BJ (cell line): ENCODE measurements at regions not wholly inside any gene's neighbourhood (a gene's known extent, or its start where the extent isn't known, plus 50 kb on each side); places are given as distances from the start of the nearest gene placed in this dataset.

Source experiments
- CTCF ChIA-PET: fragments of 350-600 bp; formaldehyde crosslinking; extraction: SDS; loops from one replicate; lab custom pipeline; 2021; ENCODE audit warnings: antibody characterized with exemption, inconsistent platforms; lab: Yijun Ruan, JAX
- POLR2A ChIA-PET: fragments of 300-600 bp; sonication (Branson Sonifier 250); formaldehyde crosslinking; extraction: SDS; loops from one replicate; lab custom pipeline; 2021; ENCODE audit warnings: antibody characterized with exemption; lab: Charles Lee
- DNase-seq: peaks from one replicate; pipeline ENCODE4 v3.0.0-alpha.2; 2011; ENCODE audit warnings: low read depth
- H3K27me3 ChIP-seq: 2 replicates; pipeline ENCODE4 v1.6.0; 2011; ENCODE audit warnings: low read length; ENCODE audit not compliant: control insufficient read depth, insufficient read depth
- H3K36me3 ChIP-seq: 2 replicates; pipeline ENCODE4 v1.5.1; 2011; ENCODE audit warnings: low read length; ENCODE audit not compliant: control insufficient read depth, insufficient read depth
- H3K4me3 ChIP-seq: 2 replicates; pipeline ENCODE4 v1.5.1; 2011; ENCODE audit warnings: low read depth, mild to moderate bottlenecking, control low read depth, low read length
- TF ChIP-seq, protein P1 (sequence below): IDR thresholded peaks from 2 replicates; pipeline ENCODE4 v1.5.1; 2011; ENCODE audit warnings: low read depth, mild to moderate bottlenecking, control low read depth, inconsistent platforms, low read length, moderate library complexity; ENCODE audit not compliant: insufficient read depth

DNA sequence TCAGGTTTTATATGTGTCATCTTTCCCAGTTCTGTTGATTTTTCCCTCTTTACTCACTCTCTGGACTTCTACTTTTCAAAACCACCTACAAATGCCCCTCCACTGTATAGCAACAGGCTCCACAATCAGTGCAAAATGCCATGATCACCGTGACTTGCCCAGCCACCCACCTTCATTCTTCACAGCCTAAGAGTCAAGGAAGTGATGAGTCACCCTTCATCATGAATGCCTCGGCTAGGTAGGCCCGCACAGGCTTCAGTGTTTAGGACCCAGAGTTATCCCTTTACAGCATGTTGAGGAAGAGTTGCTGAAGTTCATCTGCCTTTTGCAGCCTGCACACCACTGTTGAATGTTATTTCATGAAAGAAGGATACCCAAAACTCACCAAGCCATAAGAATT is 158.6 kb downstream of the PMP22 start:
- ChIA-PET CTCF (no interaction called here), POLR2A (no interaction called here)
- DNase-seq: no peak
- TF ChIP-seq, protein P1, sequence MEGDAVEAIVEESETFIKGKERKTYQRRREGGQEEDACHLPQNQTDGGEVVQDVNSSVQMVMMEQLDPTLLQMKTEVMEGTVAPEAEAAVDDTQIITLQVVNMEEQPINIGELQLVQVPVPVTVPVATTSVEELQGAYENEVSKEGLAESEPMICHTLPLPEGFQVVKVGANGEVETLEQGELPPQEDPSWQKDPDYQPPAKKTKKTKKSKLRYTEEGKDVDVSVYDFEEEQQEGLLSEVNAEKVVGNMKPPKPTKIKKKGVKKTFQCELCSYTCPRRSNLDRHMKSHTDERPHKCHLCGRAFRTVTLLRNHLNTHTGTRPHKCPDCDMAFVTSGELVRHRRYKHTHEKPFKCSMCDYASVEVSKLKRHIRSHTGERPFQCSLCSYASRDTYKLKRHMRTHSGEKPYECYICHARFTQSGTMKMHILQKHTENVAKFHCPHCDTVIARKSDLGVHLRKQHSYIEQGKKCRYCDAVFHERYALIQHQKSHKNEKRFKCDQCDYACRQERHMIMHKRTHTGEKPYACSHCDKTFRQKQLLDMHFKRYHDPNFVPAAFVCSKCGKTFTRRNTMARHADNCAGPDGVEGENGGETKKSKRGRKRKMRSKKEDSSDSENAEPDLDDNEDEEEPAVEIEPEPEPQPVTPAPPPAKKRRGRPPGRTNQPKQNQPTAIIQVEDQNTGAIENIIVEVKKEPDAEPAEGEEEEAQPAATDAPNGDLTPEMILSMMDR: no peak
- Histone ChIP-seq H3K4me3 (no peak overlapping the region), H3K36me3 (no peaks in the 10 kb centered on the region), H3K27me3 (peaks cover 2% of the 10 kb centered on the region; the same call in 1 of the 2 replicates)

DNA sequence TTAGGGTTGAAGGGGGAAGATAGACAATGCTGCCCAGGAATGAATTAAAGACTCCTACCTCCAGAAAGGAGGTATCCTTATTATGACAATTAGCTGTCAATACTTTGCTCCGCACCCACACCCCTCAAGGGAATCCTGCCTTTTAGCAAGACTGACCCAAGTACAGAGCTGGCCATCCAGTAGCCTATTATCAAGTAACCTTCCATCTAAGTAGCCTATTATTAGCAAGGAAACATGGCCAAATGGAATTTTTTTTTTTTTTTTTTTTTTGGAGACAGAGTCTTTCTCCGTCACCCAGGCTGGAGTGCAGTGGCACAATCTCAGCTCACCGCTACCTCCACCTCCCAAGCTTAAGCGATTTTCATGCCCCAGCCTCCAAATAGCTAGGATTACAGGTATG is 161.3 kb downstream of the PMP22 start:
- POLR2A ChIA-PET: no interaction called here
- Histone ChIP-seq H3K36me3 (no peaks in the 10 kb centered on the region), H3K4me3 (no peak overlapping the region), H3K27me3 (peaks cover 3% of the 10 kb centered on the region; the same call in 1 of the 2 replicates)
- DNase-seq: no peak
- CTCF ChIA-PET: no interaction called here
- TF ChIP-seq, protein P1: no peak

DNA sequence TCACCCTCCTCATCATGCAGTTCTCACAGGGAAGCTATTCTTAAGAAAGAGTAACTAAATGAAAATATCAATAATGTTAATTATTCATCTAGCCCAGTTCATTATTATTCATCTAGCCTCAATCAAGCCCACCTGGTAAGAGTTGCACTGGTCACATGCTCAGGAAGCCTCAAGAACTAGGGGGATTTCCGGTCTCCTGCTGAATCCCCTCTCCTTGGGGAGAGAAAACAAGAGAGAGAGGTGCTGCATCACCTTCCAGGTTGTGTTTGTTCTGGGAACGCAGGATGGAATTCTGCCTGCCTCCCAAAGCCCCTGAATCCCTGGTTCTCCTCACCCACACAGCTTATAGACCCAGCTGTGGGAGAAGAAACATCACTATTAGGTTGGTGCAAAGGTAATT is 164.0 kb downstream of the PMP22 start:
- no peak overlapping the region for H3K4me3 ChIP-seq
- TF ChIP-seq, protein P1: no peak
- ChIA-PET CTCF (no interaction called here), POLR2A (no interaction called here)
- no peaks in the 10 kb centered on the region for H3K36me3 ChIP-seq
- no peak for DNase-seq
- peaks cover 3% of the 10 kb centered on the region; the same call in 1 of the 2 replicates for H3K27me3 ChIP-seq

DNA sequence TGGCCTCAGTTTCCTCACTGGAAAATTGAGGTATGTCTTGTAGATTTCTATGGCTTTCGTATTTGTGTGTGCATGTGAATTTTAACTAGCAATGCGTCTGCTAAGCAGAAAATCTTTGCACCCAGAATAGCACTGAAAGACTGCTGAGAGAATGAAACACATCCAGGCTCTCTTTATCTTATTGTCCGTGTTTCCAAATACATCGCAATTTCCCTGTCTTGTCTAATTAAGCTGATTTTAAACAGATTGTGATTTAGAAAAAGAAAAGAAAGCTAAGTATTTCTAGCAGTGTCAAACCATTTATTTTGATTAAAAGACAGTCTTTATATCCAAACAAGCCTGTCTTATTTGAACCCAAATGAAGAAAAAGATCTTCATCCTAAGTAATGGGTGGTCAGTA is 168.6 kb downstream of the PMP22 start:
- no peak for DNase-seq

DNA sequence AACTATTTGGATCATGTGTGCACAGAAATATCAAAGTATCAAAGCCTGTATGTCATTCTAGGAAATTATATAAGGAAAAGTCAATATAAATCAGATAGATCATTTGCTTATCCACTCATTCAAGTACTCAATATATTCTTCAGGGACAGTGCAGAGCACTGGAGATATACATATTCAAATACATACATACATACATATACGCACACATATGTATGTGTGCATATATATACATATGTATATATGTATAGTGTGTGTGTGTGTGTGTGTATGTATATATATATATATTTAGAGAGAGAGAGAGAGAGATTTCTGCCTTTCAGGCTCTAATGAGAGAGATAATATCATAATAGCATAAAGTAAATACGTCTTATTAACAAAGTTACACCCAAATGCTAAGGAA is 169.2 kb downstream of the PMP22 start:
- DNase-seq: no peak
- CTCF ChIA-PET: no interaction called here
- POLR2A ChIA-PET: no interaction called here
- TF ChIP-seq, protein P1: no peak
- no peaks in the 10 kb centered on the region for H3K36me3 ChIP-seq
- no peak overlapping the region for H3K4me3 ChIP-seq
- no peaks in the 10 kb centered on the region; the same call in 1 of the 2 replicates for H3K27me3 ChIP-seq

More for the DNA sequence above, 168.6 kb downstream of the PMP22 start:
- TF ChIP-seq, protein P1: no peak
- ChIA-PET POLR2A (no interaction called here), CTCF (interaction anchor here (1.3 kb wide), 1 partner anchor 12 kb away, joined by 3 read pairs; no protein-coding TSS in a partner anchor)
- peaks cover 1% of the 10 kb centered on the region; the same call in 1 of the 2 replicates for H3K27me3 ChIP-seq
- H3K36me3 ChIP-seq: no peaks in the 10 kb centered on the region
- H3K4me3 ChIP-seq: no peak overlapping the region
